MCF 10A (cell line): ENCODE measurements at regions not wholly inside any gene's neighbourhood (a gene's known extent, or its start where the extent isn't known, plus 50 kb on each side); places are given as distances from the start of the nearest gene placed in this dataset.

Experiments used
- BruUV-seq: library from RNA; stranded (reverse); fragments of 400-500 nt; replicated peaks from 2 replicates; lab custom pipeline; 2021; lab: Mats Ljungman, UMichigan
- CTCF ChIA-PET: fragments of 300-600 bp; sonication (Branson Sonifier 250); formaldehyde crosslinking; extraction: SDS; loops from one replicate; lab custom pipeline; 2021; ENCODE audit warnings: antibody characterized with exemption, inconsistent platforms; lab: Yijun Ruan, JAX
- POLR2A ChIA-PET: fragments of 300-600, 350-650 bp; sonication (Branson Sonifier 250); formaldehyde crosslinking; extraction: SDS; loops from one replicate; lab custom pipeline; 2020; ENCODE audit warnings: antibody characterized with exemption, inconsistent platforms; lab: Yijun Ruan, JAX
- DNase-seq: peaks from one replicate; pipeline ENCODE4 v3.0.0-alpha.2; 2018; ENCODE audit not compliant: unreplicated experiment
- H3K27ac Mint-ChIP-seq: one replicate; pipeline ENCODE4 v1.8.0; 2022; ENCODE audit warnings: mild to moderate bottlenecking, low read depth, mixed read lengths; ENCODE audit not compliant: unreplicated experiment
- H3K27me3 Mint-ChIP-seq: one replicate; pipeline ENCODE4 v1.8.0; 2022; ENCODE audit warnings: mixed read lengths; ENCODE audit not compliant: insufficient read depth, unreplicated experiment
- H3K36me3 Mint-ChIP-seq: one replicate; pipeline ENCODE4 v1.8.0; 2022; ENCODE audit warnings: mild to moderate bottlenecking, moderate library complexity, mixed read lengths; ENCODE audit not compliant: insufficient read depth, unreplicated experiment
- H3K4me1 Mint-ChIP-seq: one replicate; pipeline ENCODE4 v1.8.0; 2022; ENCODE audit warnings: mixed read lengths; ENCODE audit not compliant: insufficient read depth, unreplicated experiment
- H3K4me3 Mint-ChIP-seq: one replicate; pipeline ENCODE4 v1.8.0; 2022; ENCODE audit warnings: mild to moderate bottlenecking, moderate library complexity, mixed read lengths; ENCODE audit not compliant: unreplicated experiment
- H3K9me3 Mint-ChIP-seq: one replicate; pipeline ENCODE4 v1.8.0; 2022; ENCODE audit warnings: mixed read lengths; ENCODE audit not compliant: unreplicated experiment
- intact Hi-C: fragments of 100-400 bp; cut with micrococcal nuclease; formaldehyde crosslinking; loops from 2 replicates; pipeline ENCODE4 v1.14.1; 2022
- TF ChIP-seq, protein P1 (sequence below): fragments of 200-600 bp; IDR thresholded peaks from one replicate; pipeline ENCODE4 v1.8.0; 2022; ENCODE audit warnings: antibody characterized with exemption, mild to moderate bottlenecking; ENCODE audit not compliant: unreplicated experiment

DNA sequence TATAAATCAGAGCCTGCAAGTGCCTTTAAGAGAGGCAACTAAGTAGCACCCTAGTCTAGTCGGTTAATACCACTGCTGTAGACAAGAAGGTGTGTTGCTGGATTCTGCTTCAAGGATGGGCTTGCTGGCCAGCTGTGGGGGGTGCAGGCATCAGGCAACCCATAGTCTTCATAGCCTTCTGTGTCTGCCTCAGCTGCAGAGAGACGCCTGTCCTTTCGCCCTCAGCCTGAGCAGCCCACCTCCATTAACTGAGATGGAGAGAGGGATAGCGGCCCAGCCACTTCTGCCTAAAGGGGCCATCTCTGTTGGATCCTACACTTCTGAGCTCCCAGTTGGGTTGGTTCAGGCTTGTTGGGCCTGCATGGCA, 123.7 kb upstream of the MLIP start:
- BruUV-seq: no TSS peak
- CTCF ChIA-PET: interaction anchor here (0.6 to 3.7 kb wide), 12 partner anchors 254 to 1967 kb away, joined by 3 to 60 read pairs (median 6); no protein-coding TSS in a partner anchor
- intact Hi-C loops: loop anchor here (2.0 to 10.0 kb wide), 5 partner anchors 527 to 1457 kb away; partner anchors contain the start of gene FAM83B
- Mint-ChIP-seq H3K27ac (no peak overlapping the region), H3K4me1 (peaks cover 31% of the 10 kb centered on the region), H3K9me3 (no peaks in the 10 kb centered on the region), H3K4me3 (no peak overlapping the region), H3K27me3 (no peaks in the 10 kb centered on the region), H3K36me3 (no peaks in the 10 kb centered on the region)
- TF ChIP-seq, protein P1, sequence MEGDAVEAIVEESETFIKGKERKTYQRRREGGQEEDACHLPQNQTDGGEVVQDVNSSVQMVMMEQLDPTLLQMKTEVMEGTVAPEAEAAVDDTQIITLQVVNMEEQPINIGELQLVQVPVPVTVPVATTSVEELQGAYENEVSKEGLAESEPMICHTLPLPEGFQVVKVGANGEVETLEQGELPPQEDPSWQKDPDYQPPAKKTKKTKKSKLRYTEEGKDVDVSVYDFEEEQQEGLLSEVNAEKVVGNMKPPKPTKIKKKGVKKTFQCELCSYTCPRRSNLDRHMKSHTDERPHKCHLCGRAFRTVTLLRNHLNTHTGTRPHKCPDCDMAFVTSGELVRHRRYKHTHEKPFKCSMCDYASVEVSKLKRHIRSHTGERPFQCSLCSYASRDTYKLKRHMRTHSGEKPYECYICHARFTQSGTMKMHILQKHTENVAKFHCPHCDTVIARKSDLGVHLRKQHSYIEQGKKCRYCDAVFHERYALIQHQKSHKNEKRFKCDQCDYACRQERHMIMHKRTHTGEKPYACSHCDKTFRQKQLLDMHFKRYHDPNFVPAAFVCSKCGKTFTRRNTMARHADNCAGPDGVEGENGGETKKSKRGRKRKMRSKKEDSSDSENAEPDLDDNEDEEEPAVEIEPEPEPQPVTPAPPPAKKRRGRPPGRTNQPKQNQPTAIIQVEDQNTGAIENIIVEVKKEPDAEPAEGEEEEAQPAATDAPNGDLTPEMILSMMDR: no peak
- POLR2A ChIA-PET: interaction anchor here (0.5 kb wide), 1 partner anchor 1548 kb away, joined by 3 read pairs; no protein-coding TSS in a partner anchor
- DNase-seq: no peak

DNA sequence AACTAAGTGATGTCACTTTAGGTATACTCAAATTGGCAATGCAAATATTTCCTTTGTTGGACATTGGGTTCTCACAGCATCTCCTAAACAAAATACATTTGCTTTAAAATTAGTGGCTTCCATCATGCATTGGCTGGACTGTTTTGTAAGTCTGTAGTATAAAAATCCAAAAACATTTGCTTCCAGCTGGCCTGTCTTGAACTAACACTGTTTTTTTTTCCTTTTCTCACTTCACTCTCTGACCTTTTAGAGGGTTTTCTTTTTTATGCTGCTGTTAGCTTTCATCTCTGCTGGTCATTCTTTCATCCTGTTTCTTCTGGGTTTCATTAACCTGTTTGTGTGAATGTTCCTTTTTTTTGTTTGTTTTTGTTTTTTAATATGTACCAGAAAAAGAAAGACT, 121.7 kb upstream of the MLIP start:
- no peaks in the 10 kb centered on the region for H3K36me3 Mint-ChIP-seq
- DNase-seq: no peak
- H3K27me3 Mint-ChIP-seq: no peaks in the 10 kb centered on the region
- intact Hi-C loops: loop anchor here (5.0 to 10.0 kb wide), 4 partner anchors 525 to 1455 kb away; partner anchors contain the start of gene FAM83B
- no TSS peak for BruUV-seq
- POLR2A ChIA-PET: interaction anchor here (1.2 kb wide), 1 partner anchor 197 kb away, joined by 3 read pairs; no protein-coding TSS in a partner anchor
- no peak overlapping the region for H3K4me3 Mint-ChIP-seq
- CTCF ChIA-PET: interaction anchor here (0.6 kb wide), 1 partner anchor 1227 kb away, joined by 3 read pairs; no protein-coding TSS in a partner anchor
- H3K9me3 Mint-ChIP-seq: no peaks in the 10 kb centered on the region
- TF ChIP-seq, protein P1: no peak
- H3K4me1 Mint-ChIP-seq: peaks cover 18% of the 10 kb centered on the region
- H3K27ac Mint-ChIP-seq: no peak overlapping the region

- Mint-ChIP-seq H3K4me3 (no peak overlapping the region), H3K36me3 (no peaks in the 10 kb centered on the region), H3K4me1 (no peaks in the 10 kb centered on the region), H3K27ac (no peak overlapping the region), H3K9me3 (no peaks in the 10 kb centered on the region), H3K27me3 (no peaks in the 10 kb centered on the region)
- TF ChIP-seq, protein P1: no peak
- intact Hi-C loops: no loop called here
- no TSS peak for BruUV-seq
- DNase-seq: no peak
- ChIA-PET CTCF (no interaction called here), POLR2A (no interaction called here)
Measured at GRCh38 chr6:53992522-53992921, 118.7 kb upstream of the MLIP start.

DNA sequence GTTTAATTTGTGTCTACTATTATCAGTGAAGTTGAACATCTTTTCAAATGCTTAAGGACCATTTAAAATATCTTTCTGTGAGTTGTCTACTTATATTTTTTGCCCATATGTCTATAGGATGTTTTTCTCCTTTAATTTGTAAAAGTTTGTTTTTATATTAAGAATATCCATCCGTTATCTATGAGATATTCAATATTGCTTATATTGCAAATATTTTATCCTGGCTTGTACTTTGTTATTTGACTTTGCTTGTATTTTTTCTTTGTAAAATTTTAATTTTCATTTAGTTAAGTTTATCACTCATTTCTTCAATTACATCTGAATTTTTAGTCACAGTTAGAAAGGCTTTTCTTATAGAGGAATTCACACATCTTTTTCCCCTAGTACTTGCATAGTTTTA, 117.0 kb upstream of the MLIP start:
- ChIA-PET POLR2A (no interaction called here), CTCF (no interaction called here)
- Mint-ChIP-seq H3K36me3 (no peaks in the 10 kb centered on the region), H3K4me3 (no peak overlapping the region), H3K27me3 (no peaks in the 10 kb centered on the region), H3K9me3 (no peaks in the 10 kb centered on the region), H3K4me1 (no peaks in the 10 kb centered on the region), H3K27ac (no peak overlapping the region)
- DNase-seq: no peak
- intact Hi-C loops: no loop called here
- TF ChIP-seq, protein P1: no peak
- no TSS peak for BruUV-seq
